Medulla oblongata (tissue), 1 donor: ENCODE measurements at regions not wholly inside any gene's neighbourhood (a gene's known extent, or its start where the extent isn't known, plus 50 kb on each side); places are given as distances from the start of the nearest gene placed in this dataset.

Experiments
- DNase-seq: peaks from one replicate; pipeline ENCODE4 v3.0.0-alpha.2; 2015; ENCODE audit errors: extremely low spot score

- no peak for DNase-seq
Observed at GRCh38 chr14:85793533-85793932, 263.6 kb downstream of the FLRT2 start.

- no peak for DNase-seq
Observed at GRCh38 chr14:85789506-85789905, 259.6 kb downstream of the FLRT2 start.

- DNase-seq, result no peak
Observed at GRCh38 chr14:85788470-85789233, 258.7 kb downstream of the FLRT2 start.

- DNase-seq, result no peak
Observed at GRCh38 chr14:85766295-85766694, 236.4 kb downstream of the FLRT2 start.

GRCh38 chr14:85764822-85765221 is 234.9 kb downstream of the FLRT2 start:
- DNase-seq, result no peak

- no peak for DNase-seq
Observed at GRCh38 chr14:85762526-85762925, 232.6 kb downstream of the FLRT2 start.

- no peak for DNase-seq
Observed at GRCh38 chr14:85752175-85752574, 222.2 kb downstream of the FLRT2 start.

GRCh38 chr14:85744573-85744972 is 214.6 kb downstream of the FLRT2 start:
- no peak for DNase-seq

GRCh38 chr14:85732031-85732430 is 202.1 kb downstream of the FLRT2 start:
- no peak for DNase-seq

GRCh38 chr14:85731186-85731585 is 201.2 kb downstream of the FLRT2 start:
- no peak for DNase-seq

- no peak for DNase-seq
Observed at GRCh38 chr14:85728476-85729065, 198.6 kb downstream of the FLRT2 start.

- DNase-seq, result no peak
Observed at GRCh38 chr14:85714069-85714468, 184.1 kb downstream of the FLRT2 start.

GRCh38 chr14:85711620-85712019 is 181.7 kb downstream of the FLRT2 start:
- DNase-seq, result no peak
